ENCODE measurements at regions not wholly inside any gene's neighbourhood (a gene's known extent, or its start where the extent isn't known, plus 50 kb on each side); places are given as distances from the start of the nearest gene placed in this dataset.

GRCh38 chr14:96949594-96949993 is 152.4 kb downstream of the VRK1 start:
- WGBS (ENCODE audit: low lambda C conversion rate) = 63% methylated on average over 3 of the region's 3 CpGs
- H3K27me3 ChIP-seq (ENCODE audit: insufficient read depth) = no peaks in the 10 kb centered on the region
- no peaks in the 10 kb centered on the region for H3K36me3 ChIP-seq (replicated peaks in 1 of 2; ENCODE audit: control insufficient read depth in 1 of 2, insufficient read depth in 2 of 2, low read length in 1 of 2)
- no peaks in the 10 kb centered on the region for H3F3A ChIP-seq (replicated peaks; ENCODE audit: insufficient read depth)
- ChIA-PET POLR2A (no interaction called here), CTCF (no interaction called here)
- no peak overlapping the region for H3K4me2 ChIP-seq
- H3K4me3 ChIP-seq (ENCODE audit: low read depth in 2 of 2, low read length in 1 of 2) = no peak overlapping the region
- no peaks in the 10 kb centered on the region for H3K9me3 ChIP-seq
- no peaks in the 10 kb centered on the region for H3K79me2 ChIP-seq (ENCODE audit: insufficient read depth)
- no peak for DNase-seq
- no peak overlapping the region for H3K27ac ChIP-seq (ENCODE audit: low read depth in 2 of 2, low read length in 1 of 2)
- no peak overlapping the region for H2AFZ ChIP-seq (ENCODE audit: low read depth)
- H3K9me2 ChIP-seq = no peaks in the 10 kb centered on the region
- no peaks in the 10 kb centered on the region for H4K20me1 ChIP-seq (ENCODE audit: insufficient read depth)
- H3K9ac ChIP-seq = no peak overlapping the region
- TF ChIP-seq TEAD4 (IDR thresholded peaks at IDR 0.05; ENCODE audit: borderline replicate concordance, insufficient read depth) (no peak), USF2 (IDR thresholded peaks at IDR 0.05; ENCODE audit: borderline replicate concordance, low read depth, low read length) (no peak), RFX5 (IDR thresholded peaks at IDR 0.05; ENCODE audit: low read length) (no peak), EZH2phosphoT487 (IDR thresholded peaks at IDR 0.05; ENCODE audit: borderline replicate concordance, low read depth) (no peak), MEF2A (IDR thresholded peaks at IDR 0.05; ENCODE audit: borderline replicate concordance, low read depth) (no peak)
- H3K4me1 ChIP-seq (ENCODE audit: control insufficient read depth in 1 of 2, insufficient read depth in 2 of 2, low read depth in 1 of 2, low read length in 1 of 2) = peaks cover 0 to 4% of the 10 kb centered on the region in 2 experiments; a peak in 1 of 4 replicates

- H3K4me1 ChIP-seq (ENCODE audit: control insufficient read depth in 1 of 2, insufficient read depth in 2 of 2, low read depth in 1 of 2, low read length in 1 of 2) = peaks cover 0 to 4% of the 10 kb centered on the region in 2 experiments; a peak in 1 of 4 replicates
- 58% methylated on average over 7 of the region's 7 CpGs for WGBS (ENCODE audit: low lambda C conversion rate)
- CTCF ChIA-PET = no interaction called here
- POLR2A ChIA-PET = no interaction called here
- H4K20me1 ChIP-seq (ENCODE audit: insufficient read depth) = no peaks in the 10 kb centered on the region
- no peak overlapping the region for H3K4me2 ChIP-seq
- H3K4me3 ChIP-seq (ENCODE audit: low read depth in 2 of 2, low read length in 1 of 2) = no peak overlapping the region
- DNase-seq = no peak
- H3F3A ChIP-seq (replicated peaks; ENCODE audit: insufficient read depth) = no peaks in the 10 kb centered on the region
- no peaks in the 10 kb centered on the region for H3K79me2 ChIP-seq (ENCODE audit: insufficient read depth)
- no peaks in the 10 kb centered on the region for H3K27me3 ChIP-seq (ENCODE audit: insufficient read depth)
- no peaks in the 10 kb centered on the region for H3K9me3 ChIP-seq
- no peak overlapping the region for H3K9ac ChIP-seq
- no peaks in the 10 kb centered on the region for H3K9me2 ChIP-seq
- no peak overlapping the region for H2AFZ ChIP-seq (ENCODE audit: low read depth)
- H3K27ac ChIP-seq (ENCODE audit: low read depth in 2 of 2, low read length in 1 of 2) = no peak overlapping the region
- H3K36me3 ChIP-seq (replicated peaks in 1 of 2; ENCODE audit: control insufficient read depth in 1 of 2, insufficient read depth in 2 of 2, low read length in 1 of 2) = no peaks in the 10 kb centered on the region
- no peak for TF ChIP-seq POLR2AphosphoS5 (IDR thresholded peaks at IDR 0.05; ENCODE audit: low read depth, low read length)
These were observed 154.3 kb downstream of the VRK1 start for GRCh38 chr14:96951511-96951910.

GRCh38 chr14:96953087-96953874 is 156.1 kb downstream of the VRK1 start:
- Histone ChIP-seq H3K4me1 (ENCODE audit: control insufficient read depth in 1 of 2, insufficient read depth in 2 of 2, low read depth in 1 of 2, low read length in 1 of 2) (no peaks in the 10 kb centered on the region), H3K27ac (ENCODE audit: low read depth in 2 of 2, low read length in 1 of 2) (no peak overlapping the region), H3K4me2 (no peak overlapping the region), H3K36me3 (replicated peaks in 1 of 2; ENCODE audit: control insufficient read depth in 1 of 2, insufficient read depth in 2 of 2, low read length in 1 of 2) (no peaks in the 10 kb centered on the region), H2AFZ (ENCODE audit: low read depth) (no peak overlapping the region), H3K27me3 (ENCODE audit: insufficient read depth) (no peaks in the 10 kb centered on the region), H3K9ac (no peak overlapping the region), H3K9me3 (no peaks in the 10 kb centered on the region), H3F3A (replicated peaks; ENCODE audit: insufficient read depth) (no peaks in the 10 kb centered on the region), H3K79me2 (ENCODE audit: insufficient read depth) (no peaks in the 10 kb centered on the region), H3K4me3 (ENCODE audit: low read depth in 2 of 2, low read length in 1 of 2) (no peak overlapping the region), H4K20me1 (ENCODE audit: insufficient read depth) (no peaks in the 10 kb centered on the region), H3K9me2 (no peaks in the 10 kb centered on the region)
- POLR2A ChIA-PET = no interaction called here
- DNase-seq = no peak
- CTCF ChIA-PET = no interaction called here
- WGBS (ENCODE audit: low lambda C conversion rate) = 51% methylated on average over 9 of the region's 9 CpGs
- TF ChIP-seq CHD2 (IDR thresholded peaks at IDR 0.05; ENCODE audit: low read length, partially characterized antibody) (no peak), USF2 (IDR thresholded peaks at IDR 0.05; ENCODE audit: borderline replicate concordance, low read depth, low read length) (no peak), IRF3 (IDR thresholded peaks at IDR 0.05; ENCODE audit: low read depth, low read length) (no peak), TEAD4 (IDR thresholded peaks at IDR 0.05; ENCODE audit: borderline replicate concordance, insufficient read depth) (no peak), TAF1 (IDR thresholded peaks at IDR 0.05; ENCODE audit: borderline replicate concordance, low read depth, low read length) (no peak), YY1 (IDR thresholded peaks at IDR 0.05; ENCODE audit: low read depth) (no peak), RAD21 (IDR thresholded peaks at IDR 0.05; ENCODE audit: low read length) (no peak)

All from SK-N-SH (cell line).